RPMI7951 (cell line): ENCODE measurements at regions not wholly inside any gene's neighbourhood (a gene's known extent, or its start where the extent isn't known, plus 50 kb on each side); places are given as distances from the start of the nearest gene placed in this dataset.

Experiments
- DNase-seq: peaks from one replicate; pipeline ENCODE4 v3.0.0-alpha.2; 2012; ENCODE audit warnings: low read depth

- DNase-seq = no peak
These were observed 903.1 kb downstream of the BCL11B start for GRCh38 chr14:98368916-98369315.

DNA sequence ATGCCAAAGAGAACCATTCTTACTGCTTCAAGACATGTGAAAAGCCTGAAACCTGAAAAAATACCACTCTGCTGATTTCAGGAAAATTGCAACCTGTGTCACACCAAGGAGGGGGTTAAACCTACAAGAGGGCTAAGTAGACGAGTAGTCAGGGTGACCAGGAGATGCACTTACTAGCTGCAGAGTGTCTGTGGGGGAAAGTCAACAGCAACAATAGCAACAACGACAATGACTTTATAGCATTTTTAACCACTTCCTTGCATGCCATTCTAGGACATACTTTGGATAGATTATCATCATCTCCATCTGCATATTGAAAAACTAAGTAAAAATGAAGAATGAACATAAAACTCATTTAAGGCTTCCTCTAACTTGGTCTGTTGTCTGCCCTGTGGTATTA, 902.7 kb downstream of the BCL11B start:
- no peak for DNase-seq

GRCh38 chr14:98370352-98370751, 901.6 kb downstream of the BCL11B start:
- DNase-seq = no peak

DNA sequence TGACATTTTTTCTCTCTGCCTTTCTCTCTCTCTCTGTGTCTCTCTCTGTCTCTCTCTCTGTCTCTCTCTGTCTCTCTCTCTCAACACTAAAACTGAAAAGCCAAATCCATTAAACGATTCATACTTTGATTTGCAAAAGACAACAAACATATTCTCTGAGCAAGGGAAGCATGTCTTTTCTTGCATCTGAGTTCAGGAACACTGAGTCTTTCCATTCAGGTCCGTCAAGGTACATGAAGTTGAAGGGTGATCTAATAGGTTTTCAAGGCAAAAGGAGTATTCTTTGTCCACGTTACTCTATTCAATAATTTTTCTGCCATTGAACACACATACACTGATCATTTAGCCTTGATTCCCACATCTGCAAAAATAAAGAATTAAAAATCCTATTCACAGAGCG, 900.9 kb downstream of the BCL11B start:
- no peak for DNase-seq

DNA sequence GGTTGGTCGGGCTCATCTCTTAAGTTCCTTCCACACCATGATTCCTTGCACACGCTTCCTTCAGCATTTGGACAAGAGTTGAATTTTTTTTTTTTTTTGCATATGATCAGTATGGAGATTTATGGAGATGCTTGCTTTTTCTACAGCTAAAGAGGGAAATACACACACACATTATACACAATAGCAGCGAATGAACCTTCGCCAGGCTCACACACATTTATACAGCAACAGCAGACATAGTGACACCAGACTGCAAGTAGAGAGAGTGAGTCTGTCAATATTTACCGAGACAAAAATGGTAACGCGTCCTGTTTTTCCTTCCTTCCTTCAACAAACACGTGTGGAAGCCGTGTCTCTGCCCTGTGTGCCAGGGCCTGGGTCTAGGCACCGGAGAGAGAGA, 897.9 kb downstream of the BCL11B start:
- DNase-seq = no peak

- no peak for DNase-seq
These were observed 896.4 kb downstream of the BCL11B start for GRCh38 chr14:98375566-98375965.

- no peak for DNase-seq
These were observed 892.2 kb downstream of the BCL11B start for GRCh38 chr14:98379830-98380229.

GRCh38 chr14:98382662-98383061, 889.3 kb downstream of the BCL11B start:
- DNase-seq = no peak

DNA sequence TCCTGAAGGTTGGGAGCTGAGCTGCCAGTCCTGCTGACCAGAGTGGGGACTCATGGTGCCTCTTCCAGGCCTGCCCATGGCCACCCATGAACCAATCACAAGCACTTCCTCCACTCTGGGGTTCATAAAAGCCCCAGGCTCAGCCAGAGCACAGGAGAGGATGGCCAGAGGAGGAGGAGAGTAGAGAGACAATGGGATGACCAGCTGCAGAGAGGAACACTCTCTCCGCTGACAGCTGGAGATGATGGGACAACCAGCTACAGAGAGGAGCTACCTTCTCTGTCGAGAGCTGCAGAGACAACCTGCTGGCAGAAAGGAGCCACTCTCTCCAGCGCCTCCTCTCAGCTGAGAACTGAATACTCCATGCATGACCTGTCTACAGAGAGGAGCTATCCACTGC, 886.1 kb downstream of the BCL11B start:
- no peak for DNase-seq

GRCh38 chr14:98391061-98391460, 880.9 kb downstream of the BCL11B start:
- DNase-seq = no peak

- DNase-seq = no peak
These were observed 878.5 kb downstream of the BCL11B start for GRCh38 chr14:98393527-98393926.

GRCh38 chr14:98404811-98405210, 867.2 kb downstream of the BCL11B start:
- DNase-seq = no peak

DNA sequence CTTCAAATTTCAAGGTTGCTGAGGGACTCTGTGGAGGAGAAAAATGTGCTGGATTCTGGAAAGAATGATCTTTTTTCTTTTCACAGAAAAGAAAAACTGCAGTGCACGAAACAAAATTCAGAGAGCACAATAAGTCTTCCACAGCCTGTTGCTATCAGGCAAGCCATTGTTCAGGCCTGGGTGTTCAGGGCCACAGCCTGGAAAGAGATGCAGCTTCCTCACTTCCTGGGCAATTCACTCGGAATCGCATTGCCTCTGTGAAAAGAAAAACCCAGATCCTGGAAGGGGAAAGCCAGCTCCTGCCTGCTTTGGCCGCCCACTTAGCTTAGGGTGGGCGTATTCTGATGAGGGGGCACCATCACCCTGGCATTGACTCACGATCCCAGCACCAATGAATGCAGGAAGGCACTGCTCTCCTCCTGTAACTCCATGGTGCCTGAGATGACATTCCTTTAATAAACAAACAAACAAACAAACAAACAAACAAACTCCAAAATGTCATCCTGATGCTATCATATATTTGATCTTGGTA, 863.9 kb downstream of the BCL11B start:
- DNase-seq = no peak

DNA sequence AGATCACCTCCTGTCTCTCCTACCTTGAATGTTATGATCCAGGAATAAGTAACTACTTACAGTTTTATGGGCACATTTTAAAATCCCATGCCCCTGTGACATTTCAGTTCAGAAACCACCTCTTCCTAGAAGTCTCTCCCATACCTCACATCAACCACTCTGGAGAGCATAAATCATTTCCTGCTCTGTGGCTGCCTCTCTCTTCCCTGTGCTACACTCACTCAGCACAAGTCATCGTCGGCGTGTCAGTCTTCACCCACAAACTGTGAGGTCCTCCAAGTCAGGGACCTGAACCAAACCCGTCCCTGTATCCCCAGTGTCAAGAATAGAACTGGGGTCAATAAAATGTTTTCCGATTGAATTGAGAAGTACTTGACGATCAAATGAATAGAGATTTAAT, 863.3 kb downstream of the BCL11B start:
- DNase-seq = no peak

DNA sequence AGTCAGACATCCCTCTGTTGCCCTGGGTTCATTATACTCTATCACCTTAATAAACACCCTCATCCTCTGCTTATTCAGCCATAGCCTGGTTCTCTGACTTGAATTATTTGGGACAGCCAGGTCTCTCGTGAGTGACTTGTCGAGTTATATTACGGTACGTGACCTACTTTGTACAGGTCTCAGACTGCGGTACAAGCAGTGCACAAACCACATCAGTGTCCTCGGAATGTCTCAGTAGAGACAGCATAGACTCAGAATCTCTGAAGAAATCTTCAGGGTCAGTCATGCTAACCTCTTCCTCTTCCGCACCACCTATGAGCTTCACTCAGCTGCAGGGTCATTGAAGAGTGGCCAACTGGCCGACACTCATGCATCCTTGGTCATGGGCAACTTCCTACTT, 860.8 kb downstream of the BCL11B start:
- DNase-seq = no peak

GRCh38 chr14:98412431-98412830, 859.6 kb downstream of the BCL11B start:
- no peak for DNase-seq

- DNase-seq = no peak
These were observed 856.2 kb downstream of the BCL11B start for GRCh38 chr14:98415766-98416165.

DNA sequence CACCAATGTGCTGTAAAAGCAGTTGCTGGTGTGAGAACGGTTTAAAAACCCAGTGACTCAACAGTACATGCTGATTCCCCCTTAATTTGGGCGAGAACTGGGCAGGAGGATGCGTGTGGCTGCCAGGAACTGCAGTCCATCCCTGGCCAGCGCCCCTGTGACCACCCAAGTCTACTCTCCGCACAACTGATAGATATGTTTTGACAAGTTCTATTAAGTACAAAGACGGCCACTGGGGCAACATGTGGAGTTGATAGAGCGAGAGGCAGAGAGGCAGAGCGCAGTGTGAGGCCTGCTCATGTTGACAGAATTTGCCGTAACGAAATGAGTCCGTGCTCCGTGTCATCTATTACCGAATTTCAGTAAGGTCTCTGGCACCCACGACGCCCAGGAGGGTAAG, 855.0 kb downstream of the BCL11B start:
- no peak for DNase-seq

GRCh38 chr14:98428483-98428994, 843.5 kb downstream of the BCL11B start:
- DNase-seq = no peak

- DNase-seq = no peak
These were observed 838.6 kb downstream of the BCL11B start for GRCh38 chr14:98433436-98433835.

- DNase-seq = no peak
These were observed 834.9 kb downstream of the BCL11B start for GRCh38 chr14:98437113-98437512.

DNA sequence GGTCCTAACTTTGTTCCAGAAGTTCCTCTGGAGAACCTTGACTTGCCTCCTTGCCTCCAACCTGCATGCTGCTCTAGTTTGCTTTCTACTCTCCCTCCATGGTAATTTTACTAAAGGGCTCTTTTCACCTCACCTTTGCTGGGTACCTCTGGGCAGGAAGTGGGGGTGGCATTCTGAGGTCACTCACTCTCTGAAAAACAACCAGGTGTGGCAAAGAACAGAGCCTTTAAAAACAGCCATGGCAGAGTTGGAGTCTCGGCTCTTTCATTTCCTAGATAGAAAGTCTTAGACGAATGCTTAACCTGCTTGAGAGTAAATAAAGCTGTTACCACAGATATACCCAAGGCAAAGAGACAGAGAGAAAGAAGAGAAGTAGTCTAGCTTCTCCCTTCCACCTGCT, 827.9 kb downstream of the BCL11B start:
- no peak for DNase-seq

DNA sequence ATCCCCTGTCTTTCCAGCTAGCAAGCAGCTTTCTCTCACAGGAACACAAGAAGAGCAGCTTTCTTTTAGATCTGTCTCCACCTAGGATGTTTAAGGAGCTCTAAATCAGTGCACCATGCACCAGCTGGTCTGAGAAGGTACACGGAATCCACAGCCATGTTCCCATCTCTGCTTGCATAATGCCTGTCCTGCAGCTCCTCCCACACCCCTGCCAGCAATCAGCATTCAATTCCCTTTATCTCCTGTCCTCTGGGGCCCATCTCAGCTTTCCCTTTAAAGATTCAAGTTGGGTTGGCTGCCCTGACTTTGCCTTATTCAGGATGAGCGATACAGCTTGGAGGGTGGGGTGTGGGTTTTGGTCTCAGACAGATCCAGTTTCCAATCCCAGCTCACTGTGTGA, 826.3 kb downstream of the BCL11B start:
- no peak for DNase-seq

DNA sequence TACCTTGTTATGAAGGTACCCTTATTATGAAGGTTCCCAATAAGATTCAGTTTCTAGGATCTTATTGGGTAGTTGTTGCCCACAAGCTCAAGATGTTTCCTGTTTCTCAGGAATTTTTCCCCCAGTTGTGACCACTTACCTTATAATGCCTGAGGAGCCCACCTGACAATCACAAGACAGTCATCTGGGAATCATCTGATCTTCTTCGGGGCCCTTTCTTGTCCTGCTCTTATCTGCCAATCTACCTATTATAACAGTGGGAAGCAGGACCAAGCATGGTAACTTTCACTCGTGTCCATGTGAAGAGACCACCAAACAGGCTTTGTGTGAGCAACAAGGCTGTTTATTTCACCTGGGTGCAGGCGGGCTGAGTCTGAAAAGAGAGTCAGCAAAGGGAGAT, 825.5 kb downstream of the BCL11B start:
- DNase-seq = no peak

- DNase-seq = no peak
These were observed 815.8 kb downstream of the BCL11B start for GRCh38 chr14:98456231-98456630.
